Nephron (organoid): ENCODE measurements at regions not wholly inside any gene's neighbourhood (a gene's known extent, or its start where the extent isn't known, plus 50 kb on each side); places are given as distances from the start of the nearest gene placed in this dataset.

Experiments used
- H3K27ac Mint-ChIP-seq, 3 experiments: 2 replicates each; pipeline ENCODE4 v1.8.0; 2020; ENCODE audit warnings: mixed read lengths in 3 of 3, mild to moderate bottlenecking in 2 of 3, moderate library complexity in 1 of 3
- H3K27me3 Mint-ChIP-seq: 2 replicates; pipeline ENCODE4 v1.8.0; 2021; ENCODE audit warnings: low read depth, mild to moderate bottlenecking, moderate library complexity, mixed read lengths
- H3K36me3 Mint-ChIP-seq: 2 replicates; pipeline ENCODE4 v1.8.0; 2020; ENCODE audit warnings: low read depth, mixed read lengths
- H3K4me1 Mint-ChIP-seq: 2 replicates; pipeline ENCODE4 v1.8.0; 2020; ENCODE audit warnings: mixed read lengths
- H3K4me3 Mint-ChIP-seq, 3 experiments: 2 replicates each; pipeline ENCODE4 v1.8.0; 2020; ENCODE audit warnings: mild to moderate bottlenecking in 3 of 3, mixed read lengths in 3 of 3, moderate library complexity in 2 of 3
- H3K9me3 Mint-ChIP-seq: 2 replicates; pipeline ENCODE4 v1.8.0; 2020; ENCODE audit warnings: mixed read lengths
- TF ChIP-seq, protein P1 (sequence below), 3 experiments: fragments of 200-600 bp; sonication (generic); IDR thresholded peaks; one replicate each; pipeline ENCODE4 v1.5.0; 2021; ENCODE audit warnings: antibody characterized with exemption in 3 of 3; ENCODE audit not compliant: unreplicated experiment in 3 of 3

GRCh38 chr13:38618336-38618735 lies 68.5 kb upstream of the FREM2 start:
- Mint-ChIP-seq H3K4me3 (no peak overlapping the region), H3K9me3 (no peaks in the 10 kb centered on the region), H3K27me3 (peaks cover 4% of the 10 kb centered on the region), H3K4me1 (peaks cover 24% of the 10 kb centered on the region), H3K36me3 (no peaks in the 10 kb centered on the region), H3K27ac (no peak overlapping the region)
- TF ChIP-seq, protein P1, sequence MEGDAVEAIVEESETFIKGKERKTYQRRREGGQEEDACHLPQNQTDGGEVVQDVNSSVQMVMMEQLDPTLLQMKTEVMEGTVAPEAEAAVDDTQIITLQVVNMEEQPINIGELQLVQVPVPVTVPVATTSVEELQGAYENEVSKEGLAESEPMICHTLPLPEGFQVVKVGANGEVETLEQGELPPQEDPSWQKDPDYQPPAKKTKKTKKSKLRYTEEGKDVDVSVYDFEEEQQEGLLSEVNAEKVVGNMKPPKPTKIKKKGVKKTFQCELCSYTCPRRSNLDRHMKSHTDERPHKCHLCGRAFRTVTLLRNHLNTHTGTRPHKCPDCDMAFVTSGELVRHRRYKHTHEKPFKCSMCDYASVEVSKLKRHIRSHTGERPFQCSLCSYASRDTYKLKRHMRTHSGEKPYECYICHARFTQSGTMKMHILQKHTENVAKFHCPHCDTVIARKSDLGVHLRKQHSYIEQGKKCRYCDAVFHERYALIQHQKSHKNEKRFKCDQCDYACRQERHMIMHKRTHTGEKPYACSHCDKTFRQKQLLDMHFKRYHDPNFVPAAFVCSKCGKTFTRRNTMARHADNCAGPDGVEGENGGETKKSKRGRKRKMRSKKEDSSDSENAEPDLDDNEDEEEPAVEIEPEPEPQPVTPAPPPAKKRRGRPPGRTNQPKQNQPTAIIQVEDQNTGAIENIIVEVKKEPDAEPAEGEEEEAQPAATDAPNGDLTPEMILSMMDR (IDR thresholded peaks at IDR 0.05; ENCODE audit: unreplicated experiment in 3 of 3) = no peak

DNA sequence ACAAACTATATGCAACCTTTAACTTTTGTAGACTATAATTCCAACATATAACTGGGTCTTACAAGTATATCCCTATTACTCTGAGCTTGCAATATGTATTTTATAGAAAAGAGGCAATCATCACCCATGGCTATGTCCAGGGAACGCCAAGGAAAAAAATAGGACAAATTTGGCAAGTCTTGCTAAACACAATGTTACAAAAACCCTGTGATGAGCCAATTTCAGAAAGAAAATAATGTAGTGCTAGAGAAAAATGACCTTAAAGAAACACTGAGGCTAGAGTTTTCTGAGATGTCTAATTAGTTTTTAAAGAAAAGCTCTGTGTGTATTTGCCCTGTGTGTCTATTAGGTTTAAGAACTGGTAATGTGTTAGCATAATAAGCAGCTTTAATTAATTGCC lies 68.0 kb upstream of the FREM2 start:
- Mint-ChIP-seq H3K27me3 (peaks cover 4% of the 10 kb centered on the region), H3K9me3 (no peaks in the 10 kb centered on the region), H3K36me3 (no peaks in the 10 kb centered on the region), H3K27ac (no peak overlapping the region), H3K4me3 (no peak overlapping the region), H3K4me1 (peaks cover 18% of the 10 kb centered on the region)
- TF ChIP-seq, protein P1 (IDR thresholded peaks at IDR 0.05; ENCODE audit: unreplicated experiment in 3 of 3) = no peak

GRCh38 chr13:38620876-38621275 lies 66.0 kb upstream of the FREM2 start:
- Mint-ChIP-seq H3K36me3 (no peaks in the 10 kb centered on the region), H3K9me3 (no peaks in the 10 kb centered on the region), H3K27ac (no peak overlapping the region), H3K27me3 (peaks cover 4% of the 10 kb centered on the region), H3K4me3 (no peak overlapping the region), H3K4me1 (peaks cover 5% of the 10 kb centered on the region)
- TF ChIP-seq, protein P1 (IDR thresholded peaks at IDR 0.05; ENCODE audit: unreplicated experiment in 3 of 3) = no peak

DNA sequence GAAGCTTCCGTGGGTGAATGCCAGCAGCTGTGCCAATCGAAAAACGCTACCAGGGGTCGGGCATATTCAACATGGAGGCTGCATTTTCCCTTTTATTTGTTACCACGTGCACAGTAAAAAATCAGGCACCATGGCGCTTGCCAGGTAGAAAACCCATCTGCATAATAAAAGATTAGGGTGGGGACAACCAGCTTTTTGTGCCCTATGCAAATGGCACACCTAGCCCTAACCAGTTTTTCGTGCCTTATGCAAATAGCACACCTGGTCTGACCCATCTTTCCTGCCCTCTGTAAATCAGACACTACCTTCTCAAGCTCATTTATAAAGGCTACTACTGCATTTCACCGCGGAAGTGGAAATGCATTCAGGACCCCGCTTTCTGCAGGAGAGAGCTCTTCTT lies 62.1 kb upstream of the FREM2 start:
- H3K4me1 Mint-ChIP-seq = peaks cover 14% of the 10 kb centered on the region
- no peaks in the 10 kb centered on the region for H3K27me3 Mint-ChIP-seq

GRCh38 chr13:38628554-38628953 lies 58.3 kb upstream of the FREM2 start:
- Mint-ChIP-seq H3K9me3 (no peaks in the 10 kb centered on the region), H3K4me1 (peaks cover 8% of the 10 kb centered on the region), H3K4me3 (no peak overlapping the region), H3K36me3 (no peaks in the 10 kb centered on the region), H3K27me3 (no peaks in the 10 kb centered on the region), H3K27ac (no peak overlapping the region)
- TF ChIP-seq, protein P1 (IDR thresholded peaks at IDR 0.05; ENCODE audit: unreplicated experiment in 3 of 3) = no peak

More for the DNA sequence above, 62.1 kb upstream of the FREM2 start:
- Mint-ChIP-seq H3K27ac (no peak overlapping the region), H3K36me3 (no peaks in the 10 kb centered on the region), H3K9me3 (no peaks in the 10 kb centered on the region), H3K4me3 (no peak overlapping the region)
- TF ChIP-seq, protein P1 (IDR thresholded peaks at IDR 0.05; ENCODE audit: unreplicated experiment in 3 of 3) = no peak

DNA sequence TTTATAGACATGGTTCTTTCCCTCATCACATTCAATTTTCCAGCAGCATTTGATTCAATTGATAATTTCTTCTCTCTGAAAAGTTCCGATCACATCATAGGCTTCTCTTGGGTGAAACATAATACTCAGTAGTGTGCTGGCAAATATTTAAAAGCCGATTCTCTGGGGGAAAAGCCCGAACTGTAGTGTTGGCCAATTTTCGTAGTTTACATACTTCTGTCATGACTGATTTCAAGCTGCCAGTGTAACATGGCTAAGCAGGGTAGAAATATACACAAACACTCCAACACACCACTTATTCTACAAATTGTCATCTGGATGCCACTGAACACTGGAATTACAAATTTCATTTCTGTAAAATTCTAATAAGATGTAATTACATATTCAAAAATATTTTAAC lies 56.1 kb upstream of the FREM2 start:
- TF ChIP-seq, protein P1 (IDR thresholded peaks at IDR 0.05; ENCODE audit: unreplicated experiment in 3 of 3) = no peak
- Mint-ChIP-seq H3K27me3 (no peaks in the 10 kb centered on the region), H3K9me3 (no peaks in the 10 kb centered on the region), H3K36me3 (no peaks in the 10 kb centered on the region), H3K27ac (no peak overlapping the region), H3K4me1 (peaks cover 8% of the 10 kb centered on the region), H3K4me3 (no peak overlapping the region)
